ENCODE measurements at regions not wholly inside any gene's neighbourhood (a gene's known extent, or its start where the extent isn't known, plus 50 kb on each side); places are given as distances from the start of the nearest gene placed in this dataset.

GRCh38 chr7:66521675-66522074 is 107.0 kb upstream of the KCTD7 start:
- TF ChIP-seq EZH2 (IDR thresholded peaks at IDR 0.05; ENCODE audit: low read length, unreplicated experiment) (no peak), CTCF (conservative IDR thresholded peaks at IDR 0.05; ENCODE audit: low read depth, low read length) (no peak), EZH2phosphoT487 (IDR thresholded peaks at IDR 0.05; ENCODE audit: borderline replicate concordance, low read length) (no peak)
